Erythroblast (primary cell): ENCODE measurements at regions not wholly inside any gene's neighbourhood (a gene's known extent, or its start where the extent isn't known, plus 50 kb on each side); places are given as distances from the start of the nearest gene placed in this dataset.

Source experiments
- GATA1 ChIP-seq: IDR thresholded peaks from 2 replicates; pipeline ENCODE4 v1.6.1; 2011; ENCODE audit warnings: low read depth, mild to moderate bottlenecking, control low read depth, low read length, moderate library complexity
- POLR2A ChIP-seq: IDR thresholded peaks from 2 replicates; pipeline ENCODE4 v1.6.1; 2011; ENCODE audit warnings: mild to moderate bottlenecking, low read length

DNA sequence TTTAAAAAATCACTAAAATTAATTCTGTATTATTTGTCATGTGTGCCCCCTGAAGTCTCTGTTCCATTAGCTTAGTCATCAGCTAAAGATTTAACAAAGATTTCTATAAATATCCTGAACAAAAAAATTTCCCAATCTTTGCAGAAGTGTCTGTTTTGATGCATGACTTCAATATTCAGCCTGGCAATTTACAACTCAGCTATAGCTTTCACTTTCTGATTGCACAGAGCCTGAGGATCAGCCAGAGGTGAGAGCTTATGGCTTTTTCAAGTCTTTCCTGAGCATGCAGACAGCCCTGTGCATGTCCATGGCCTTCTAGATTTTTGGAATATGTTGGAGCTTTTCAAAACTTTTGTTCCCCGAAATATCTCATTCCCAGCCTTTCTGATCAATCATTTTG is 420.1 kb downstream of the ZNF674 start:
- no peak for TF ChIP-seq POLR2A
- TF ChIP-seq GATA1, result no peak
